Astrocyte of the spinal cord (primary cell): ENCODE measurements at regions not wholly inside any gene's neighbourhood (a gene's known extent, or its start where the extent isn't known, plus 50 kb on each side); places are given as distances from the start of the nearest gene placed in this dataset.
"Not testable (repeated sequence)": the region's sequence is repeated elsewhere in the genome, so short reads cannot be mapped to it uniquely, and the experiment has no call there.

Source experiments
- DNase-seq: peaks from one replicate; pipeline ENCODE4 v3.0.0; 2011; ENCODE audit warnings: low read depth, low spot score
- H3K4me3 ChIP-seq: 2 replicates; pipeline ENCODE4 v1.5.1; 2011; ENCODE audit warnings: low read depth, mild to moderate bottlenecking, low read length, moderate library complexity
- in situ Hi-C: cut with HindIII; loops from 2 replicates; pipeline ENCODE4 v1.10.0; 2017; ENCODE audit warnings: low sequenced_read_pairs
- TF ChIP-seq, protein P1 (sequence below): IDR thresholded peaks from 2 replicates; pipeline ENCODE4 v1.5.1; 2012; ENCODE audit warnings: low read depth, mild to moderate bottlenecking, low read length, inconsistent platforms

DNA sequence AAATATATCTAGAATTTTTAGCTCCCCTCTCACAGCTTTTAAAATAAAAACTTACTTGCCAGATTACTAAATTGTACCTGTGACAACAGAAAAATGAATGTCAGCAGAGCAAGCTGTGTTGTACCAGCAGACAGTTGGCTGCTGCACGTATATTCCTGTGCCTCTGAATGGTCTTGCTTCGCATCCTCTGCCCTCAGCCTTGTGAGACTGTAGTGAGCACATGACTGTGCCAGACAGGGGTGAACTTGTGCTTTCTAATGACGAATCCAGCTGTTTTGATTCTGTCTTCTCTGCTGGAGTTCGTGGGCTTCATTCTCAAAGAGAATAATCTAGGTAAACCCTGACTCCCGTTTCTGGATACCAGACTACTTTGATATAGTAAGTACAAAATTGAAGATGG is 58.3 kb upstream of the FRMD6 start:
- DNase-seq, result no peak
- in situ Hi-C loops, result no loop called here
- TF ChIP-seq, protein P1, sequence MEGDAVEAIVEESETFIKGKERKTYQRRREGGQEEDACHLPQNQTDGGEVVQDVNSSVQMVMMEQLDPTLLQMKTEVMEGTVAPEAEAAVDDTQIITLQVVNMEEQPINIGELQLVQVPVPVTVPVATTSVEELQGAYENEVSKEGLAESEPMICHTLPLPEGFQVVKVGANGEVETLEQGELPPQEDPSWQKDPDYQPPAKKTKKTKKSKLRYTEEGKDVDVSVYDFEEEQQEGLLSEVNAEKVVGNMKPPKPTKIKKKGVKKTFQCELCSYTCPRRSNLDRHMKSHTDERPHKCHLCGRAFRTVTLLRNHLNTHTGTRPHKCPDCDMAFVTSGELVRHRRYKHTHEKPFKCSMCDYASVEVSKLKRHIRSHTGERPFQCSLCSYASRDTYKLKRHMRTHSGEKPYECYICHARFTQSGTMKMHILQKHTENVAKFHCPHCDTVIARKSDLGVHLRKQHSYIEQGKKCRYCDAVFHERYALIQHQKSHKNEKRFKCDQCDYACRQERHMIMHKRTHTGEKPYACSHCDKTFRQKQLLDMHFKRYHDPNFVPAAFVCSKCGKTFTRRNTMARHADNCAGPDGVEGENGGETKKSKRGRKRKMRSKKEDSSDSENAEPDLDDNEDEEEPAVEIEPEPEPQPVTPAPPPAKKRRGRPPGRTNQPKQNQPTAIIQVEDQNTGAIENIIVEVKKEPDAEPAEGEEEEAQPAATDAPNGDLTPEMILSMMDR, result no peak
- no peak overlapping the region for H3K4me3 ChIP-seq

DNA sequence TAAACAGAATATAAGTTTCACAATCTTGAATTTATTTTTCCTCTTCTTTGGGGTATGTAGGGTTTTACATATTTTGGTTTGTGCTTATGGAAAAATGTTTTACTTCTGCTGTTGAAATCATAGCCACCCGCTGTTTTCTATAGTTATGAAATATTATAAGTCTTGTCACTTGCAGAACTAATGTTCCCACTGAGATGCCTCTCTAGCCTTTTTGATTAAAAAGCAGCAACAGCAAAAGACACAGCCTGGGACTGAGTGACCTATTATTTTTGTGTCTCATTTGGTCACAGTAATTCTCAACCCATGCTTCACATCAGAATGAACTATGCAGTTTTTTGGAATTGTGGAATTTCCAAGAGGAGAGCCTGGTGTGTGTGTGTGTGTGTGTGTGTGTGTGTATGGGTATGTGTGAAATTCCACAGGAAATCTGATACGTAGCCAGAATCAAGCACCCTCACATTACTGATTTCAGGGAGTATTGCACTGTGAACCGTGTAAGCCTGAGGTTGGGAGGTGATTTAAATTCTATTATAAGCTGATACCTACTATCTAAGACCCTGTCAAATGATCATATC is 55.7 kb upstream of the FRMD6 start:
- TF ChIP-seq, protein P1, result no peak
- in situ Hi-C loops, result no loop called here
- H3K4me3 ChIP-seq, result no peak overlapping the region
- DNase-seq, result no peak

DNA sequence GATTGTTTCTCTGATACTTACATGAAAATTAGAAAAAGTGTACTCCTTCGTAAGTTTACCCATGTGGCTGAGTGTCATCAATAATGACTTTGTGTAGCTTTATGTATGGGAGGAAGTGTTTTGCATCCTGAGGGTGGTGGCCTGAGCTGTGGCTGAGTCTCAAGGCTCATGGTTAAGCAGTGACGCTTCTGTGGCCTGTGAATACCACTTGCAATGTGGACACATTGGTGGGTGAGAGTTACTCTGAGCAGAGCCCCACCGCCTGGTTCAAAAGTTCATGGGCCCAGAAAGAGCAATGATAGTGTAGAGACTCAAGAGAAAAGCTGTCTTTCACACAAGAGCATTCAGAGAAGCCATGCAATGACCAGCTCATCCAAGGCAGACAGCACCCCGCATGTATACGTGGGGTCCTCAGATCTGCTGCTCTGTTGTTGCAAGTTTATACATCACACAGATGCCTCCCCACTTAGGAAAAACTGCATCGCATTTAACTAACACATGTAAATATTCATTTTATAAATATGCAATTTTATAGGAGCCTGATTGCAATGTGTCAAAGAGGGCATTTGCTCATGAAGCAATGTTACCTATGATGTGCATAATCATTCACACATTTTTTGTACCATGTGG is 55.1 kb upstream of the FRMD6 start:
- in situ Hi-C loops, result no loop called here
- no peak overlapping the region for H3K4me3 ChIP-seq
- DNase-seq, result no peak
- TF ChIP-seq, protein P1, result no peak

DNA sequence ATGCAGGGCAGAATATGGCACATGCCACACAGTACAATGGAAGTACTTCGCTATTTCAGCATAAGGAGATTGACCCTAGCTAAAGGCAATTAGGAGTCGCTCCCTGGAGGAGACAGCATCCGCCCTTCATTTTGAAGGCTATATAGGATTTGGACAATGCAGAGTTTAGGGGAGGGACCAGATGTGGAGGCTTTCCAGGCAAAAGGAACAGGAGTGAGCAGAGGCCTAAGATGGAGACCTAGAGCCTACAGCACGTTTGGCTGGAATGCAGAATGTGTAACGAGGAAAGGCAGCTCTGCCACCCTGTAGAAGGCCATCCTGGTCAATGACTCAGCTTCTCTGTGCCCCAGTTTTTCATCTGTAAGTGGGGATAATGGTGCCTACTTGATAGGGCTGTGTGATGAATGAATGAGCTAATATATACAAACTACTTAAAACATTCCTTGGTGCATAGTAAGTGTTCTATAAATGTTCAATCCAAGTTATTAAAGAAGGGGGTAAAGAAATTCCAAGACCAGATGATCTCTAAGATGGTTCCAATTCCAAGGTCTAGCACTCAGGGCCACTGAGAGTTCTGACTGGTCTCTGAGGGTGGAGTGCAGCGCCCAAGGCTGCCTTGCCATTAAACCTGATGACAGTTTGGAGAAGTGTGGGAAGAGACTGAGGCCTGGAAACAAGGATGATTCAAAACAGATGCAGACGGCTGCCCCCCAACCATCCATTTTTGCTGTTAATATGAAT is 54.3 kb upstream of the FRMD6 start:
- H3K4me3 ChIP-seq, result no peak overlapping the region
- no peak for DNase-seq
- in situ Hi-C loops, result no loop called here
- TF ChIP-seq, protein P1, result no peak

DNA sequence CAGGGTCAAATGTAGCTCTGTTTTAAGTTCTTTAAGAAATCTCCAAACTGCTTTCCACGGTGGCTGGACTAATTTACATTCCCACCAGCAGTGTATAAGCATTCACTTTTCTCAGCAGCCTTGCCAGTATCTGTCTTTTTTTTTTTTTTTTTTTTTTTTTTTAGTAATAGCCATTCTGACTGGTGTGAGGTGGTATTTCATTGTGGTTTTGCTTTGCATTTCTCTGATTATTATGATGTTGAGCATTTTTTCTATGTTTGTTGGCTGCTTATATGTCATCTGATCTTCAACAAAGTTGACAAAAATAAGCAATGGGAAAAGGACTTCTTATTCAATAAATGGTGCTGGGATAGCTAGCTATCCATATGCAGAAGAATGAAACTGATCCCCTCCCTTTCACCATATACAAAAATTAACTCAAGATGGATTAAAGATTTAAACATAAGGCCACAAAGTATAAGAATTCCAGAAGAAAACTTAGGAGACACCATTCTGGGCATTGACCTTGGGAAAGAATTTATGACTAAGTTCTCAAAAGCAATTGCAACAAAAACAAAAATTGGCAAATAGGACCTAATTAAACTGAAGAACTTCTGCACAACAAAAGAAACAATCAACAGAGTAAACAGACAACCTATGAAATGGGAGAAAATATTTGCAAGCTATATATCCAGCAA is 52.6 kb upstream of the FRMD6 start:
- in situ Hi-C loops, H3K4me3 ChIP-seq: not testable (repeated sequence)
- DNase-seq, result peak; percentile 60

DNA sequence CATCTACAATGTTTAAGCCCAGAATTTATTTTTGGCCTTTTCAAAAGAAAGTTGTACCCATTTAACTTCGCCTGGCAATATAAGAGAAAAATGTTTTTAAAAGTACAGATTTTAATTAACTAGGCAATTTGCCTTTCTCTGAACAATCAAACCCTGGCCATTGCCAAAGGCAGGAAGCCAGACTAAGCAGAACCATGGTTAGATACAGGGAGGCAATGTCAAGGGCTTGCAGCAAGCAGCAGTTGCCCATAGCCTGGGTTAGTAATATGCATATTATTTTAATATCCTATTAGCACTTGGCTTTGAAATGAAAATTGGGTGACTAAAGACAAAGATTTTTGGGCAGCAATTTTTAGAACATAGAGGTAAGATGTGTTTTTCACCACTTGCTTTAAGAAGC is 51.1 kb upstream of the FRMD6 start:
- DNase-seq, result no peak
- H3K4me3 ChIP-seq, result no peak overlapping the region
- TF ChIP-seq, protein P1, result no peak
- in situ Hi-C loops, result no loop called here
